Amygdala (tissue), 56 donors: ENCODE measurements at regions not wholly inside any gene's neighbourhood (a gene's known extent, or its start where the extent isn't known, plus 50 kb on each side); places are given as distances from the start of the nearest gene placed in this dataset.

Experiments
- DNase-seq, 56 donors: peaks; one replicate each; lab custom pipeline; 2025; lab: John Stamatoyannopoulos, UW

DNA sequence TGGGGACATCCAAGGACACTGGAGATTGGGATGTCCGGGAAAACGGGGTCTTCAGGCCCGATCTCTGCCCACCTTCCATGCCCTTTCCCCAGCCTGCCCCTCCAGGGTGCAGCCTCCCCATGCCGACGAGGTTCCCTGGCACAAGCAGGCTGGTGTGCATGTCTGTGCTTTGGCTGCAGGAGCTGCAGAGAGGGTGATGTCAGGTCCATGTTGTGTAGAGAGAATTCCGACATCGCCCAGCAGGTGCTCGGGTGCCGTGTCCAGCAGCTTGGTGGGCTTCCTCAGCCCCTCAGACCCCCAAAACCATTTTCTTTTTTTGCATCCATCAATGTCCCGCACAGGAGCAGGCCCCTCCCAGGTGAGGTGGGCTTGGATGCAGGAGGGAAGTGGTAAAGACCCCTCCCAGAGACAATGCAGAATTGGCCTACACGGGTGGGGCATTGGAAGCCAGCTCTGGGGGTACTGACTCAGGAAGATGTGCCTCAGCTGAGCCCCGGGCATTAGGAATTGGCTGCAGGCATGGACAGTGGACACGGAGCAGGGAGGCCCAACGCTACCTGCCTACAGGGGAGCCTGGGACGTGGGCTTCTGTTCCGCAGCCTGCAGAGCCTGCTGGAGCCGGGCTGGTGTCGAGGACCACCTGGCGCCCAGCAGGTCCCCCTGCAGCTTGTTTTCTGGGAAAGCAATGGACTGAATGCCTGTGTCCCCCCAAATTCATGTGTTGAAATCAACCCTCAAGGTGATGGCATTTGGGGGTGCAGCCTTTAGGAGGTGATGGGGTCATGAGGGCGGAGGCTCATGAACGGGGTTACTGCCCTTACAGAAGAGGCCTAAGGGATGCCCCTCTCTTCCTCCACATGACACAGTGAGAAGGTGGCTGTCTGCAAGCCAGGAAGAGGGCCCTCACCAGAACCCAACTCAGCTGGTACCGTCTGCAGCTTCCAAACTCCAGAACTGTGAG, 97.5 kb downstream of the METRNL start:
- DNase-seq: no peak

GRCh38 chr17:83177611-83178532, 98.5 kb downstream of the METRNL start:
- DNase-seq: no peak

DNA sequence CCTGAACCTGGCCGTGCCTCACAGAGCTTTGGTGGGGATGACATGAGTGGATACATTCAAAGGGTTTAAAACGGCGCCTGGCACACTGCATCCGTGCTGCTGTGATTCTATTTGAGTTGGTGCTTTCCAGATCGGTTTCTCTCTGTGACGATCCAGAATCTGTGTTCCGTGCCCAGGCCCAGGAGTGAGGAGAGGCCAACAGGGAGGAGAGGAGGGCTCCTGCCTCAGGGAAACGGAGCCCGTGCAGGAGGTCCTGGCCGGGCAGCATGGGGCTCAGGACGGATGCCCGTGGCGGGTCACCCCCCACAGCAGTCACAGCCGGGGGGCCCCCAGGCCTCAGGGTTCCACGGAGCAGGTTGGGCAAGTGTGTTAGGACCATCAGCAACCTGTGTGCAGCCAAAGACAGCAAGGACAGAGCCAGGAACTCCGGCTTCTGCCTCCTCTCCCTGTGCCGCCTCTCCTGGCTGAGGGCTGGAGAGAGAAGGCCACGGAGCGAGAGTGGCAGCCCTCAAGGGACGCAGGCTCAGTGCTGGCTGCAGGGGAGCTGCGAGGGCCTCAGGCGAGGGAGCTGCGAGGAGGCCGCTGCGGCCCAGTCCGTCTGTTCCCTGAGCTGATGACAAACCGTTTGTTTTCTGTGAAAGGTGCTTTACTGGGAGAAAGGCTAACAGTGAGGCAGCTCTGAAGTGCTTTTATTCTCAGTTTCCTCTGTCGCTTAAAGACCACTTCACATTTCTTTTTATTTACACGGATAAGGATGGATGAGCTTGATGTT, 99.3 kb downstream of the METRNL start:
- DNase-seq: no peak

- no peak for DNase-seq
Measured at GRCh38 chr17:83179374-83179773, 100.0 kb downstream of the METRNL start.

- DNase-seq: no peak
Measured at GRCh38 chr17:83179811-83180210, 100.4 kb downstream of the METRNL start.

- DNase-seq: no peak
Measured at GRCh38 chr17:83180264-83180995, 101.0 kb downstream of the METRNL start.

DNA sequence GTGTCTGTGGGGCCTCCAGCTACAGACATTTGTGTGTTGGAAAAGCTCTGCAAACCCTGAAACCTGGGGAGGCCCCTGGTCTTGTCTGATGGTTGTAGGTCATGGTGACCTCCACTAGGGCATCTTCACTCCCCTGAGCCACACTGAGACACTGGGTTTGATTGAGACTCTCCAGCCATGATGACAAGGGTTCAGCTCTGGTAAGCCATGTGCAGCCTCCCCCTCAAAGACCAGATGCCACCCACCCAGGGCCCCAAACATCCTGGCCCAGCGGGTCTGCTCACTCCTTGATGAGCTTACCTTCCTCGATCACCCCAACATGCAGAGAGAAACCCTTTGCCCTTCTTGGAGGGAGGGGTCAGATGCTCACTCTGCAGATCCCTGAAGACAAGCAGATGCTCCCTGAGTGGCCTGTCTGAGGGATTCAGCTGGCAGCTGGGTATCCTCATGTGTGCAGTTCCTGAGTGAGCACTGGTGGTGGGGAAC, 101.6 kb downstream of the METRNL start:
- no peak for DNase-seq

DNA sequence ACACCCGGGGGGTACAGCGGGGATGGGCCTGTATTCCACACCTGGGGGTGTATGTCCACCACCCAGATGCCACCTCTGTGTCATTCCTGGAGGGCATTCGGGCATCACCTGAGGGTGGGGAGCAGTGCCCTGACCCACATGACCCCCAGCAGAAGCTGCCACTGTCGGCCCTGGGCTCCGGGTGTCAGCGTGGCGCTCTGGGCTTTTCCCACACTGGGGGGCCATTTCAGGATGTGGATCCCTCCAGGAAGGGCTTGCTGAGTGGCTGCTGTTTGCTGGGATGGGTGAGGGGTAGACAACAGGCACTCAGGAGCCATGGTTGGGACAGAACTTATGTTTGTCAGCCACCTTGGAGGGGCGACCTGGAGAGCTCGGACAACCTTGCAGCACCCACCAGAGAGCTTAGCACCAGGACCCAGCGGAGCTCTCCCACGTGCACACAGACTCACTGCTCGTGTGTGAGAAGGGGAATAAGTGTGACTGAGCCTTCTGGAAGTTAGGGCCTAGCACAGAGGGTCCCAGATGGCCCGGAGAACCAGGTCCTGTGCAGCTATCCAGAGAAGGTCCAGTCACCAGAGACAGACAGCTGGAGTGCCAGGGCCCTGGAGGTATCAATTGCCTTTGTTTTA, 102.7 kb downstream of the METRNL start:
- DNase-seq: no peak

- DNase-seq: no peak
Measured at GRCh38 chr17:83182620-83183101, 103.3 kb downstream of the METRNL start.

- no peak for DNase-seq
Measured at GRCh38 chr17:83183145-83183948, 103.9 kb downstream of the METRNL start.

- DNase-seq: no peak
Measured at GRCh38 chr17:83183951-83184506, 104.6 kb downstream of the METRNL start.

DNA sequence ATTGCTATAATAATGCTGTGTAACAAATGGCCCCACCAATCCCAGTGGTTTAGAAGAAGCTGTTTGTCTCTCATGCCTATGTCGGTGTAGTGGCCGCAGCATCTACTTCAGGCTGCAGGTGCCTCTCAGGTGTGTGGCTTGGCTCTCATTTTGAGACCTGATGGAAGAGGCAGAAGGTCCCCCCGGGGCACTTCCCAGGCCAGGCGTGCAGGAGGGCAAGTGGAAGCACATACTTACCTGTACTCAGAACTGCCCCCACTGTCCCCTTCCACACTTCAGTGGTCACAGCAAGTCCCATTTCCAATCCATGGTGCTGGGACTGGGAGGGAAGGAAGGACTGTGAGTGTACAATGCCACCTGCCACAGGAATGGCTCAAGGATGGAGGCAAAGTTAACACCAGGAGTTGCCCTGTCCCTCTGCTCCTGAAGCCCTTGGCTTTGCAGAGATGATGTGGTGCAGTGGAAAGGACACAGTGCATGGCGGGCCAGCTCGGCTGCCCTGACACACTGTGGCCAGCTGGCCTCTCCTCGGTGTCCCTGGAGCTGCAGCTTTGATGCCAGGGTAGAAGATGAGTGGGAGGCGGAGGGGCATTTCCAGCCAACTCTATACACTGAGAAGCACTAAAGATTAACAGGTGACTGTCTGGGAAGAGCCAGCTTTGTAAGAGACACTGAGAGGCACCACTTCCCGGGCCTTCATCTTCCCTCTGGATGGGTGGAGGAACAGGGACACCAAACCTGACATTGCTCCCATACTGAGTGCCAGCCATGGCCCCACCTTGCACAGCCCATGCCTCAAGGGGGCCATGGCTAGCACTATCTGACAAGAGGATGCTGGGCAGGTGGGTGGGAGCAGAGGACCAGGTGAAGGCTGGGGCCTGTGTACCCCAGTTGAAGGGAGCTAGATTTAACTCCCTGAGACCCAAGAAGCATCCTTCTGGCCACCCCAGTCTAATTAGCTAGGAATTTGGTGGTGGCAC, 105.9 kb downstream of the METRNL start:
- DNase-seq: no peak

DNA sequence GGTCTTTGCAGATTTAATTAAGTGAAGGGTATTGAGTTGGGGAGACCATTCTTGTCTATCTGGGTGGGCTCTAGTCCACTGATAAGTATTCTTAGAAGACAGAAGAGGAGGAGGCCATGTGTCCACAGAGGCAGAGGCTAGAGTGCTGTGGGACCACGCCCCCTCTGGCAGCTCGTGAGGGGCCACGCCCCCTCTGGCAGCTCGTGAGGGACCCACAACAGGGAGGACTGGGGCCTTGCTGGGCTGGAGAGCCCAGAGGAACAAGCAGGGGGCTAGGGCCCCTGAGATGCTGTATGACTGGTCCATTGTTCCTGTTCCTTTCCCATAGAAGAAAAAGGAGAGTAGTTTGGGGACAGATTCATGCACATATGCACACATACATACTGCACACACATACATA, 106.8 kb downstream of the METRNL start:
- no peak for DNase-seq

DNA sequence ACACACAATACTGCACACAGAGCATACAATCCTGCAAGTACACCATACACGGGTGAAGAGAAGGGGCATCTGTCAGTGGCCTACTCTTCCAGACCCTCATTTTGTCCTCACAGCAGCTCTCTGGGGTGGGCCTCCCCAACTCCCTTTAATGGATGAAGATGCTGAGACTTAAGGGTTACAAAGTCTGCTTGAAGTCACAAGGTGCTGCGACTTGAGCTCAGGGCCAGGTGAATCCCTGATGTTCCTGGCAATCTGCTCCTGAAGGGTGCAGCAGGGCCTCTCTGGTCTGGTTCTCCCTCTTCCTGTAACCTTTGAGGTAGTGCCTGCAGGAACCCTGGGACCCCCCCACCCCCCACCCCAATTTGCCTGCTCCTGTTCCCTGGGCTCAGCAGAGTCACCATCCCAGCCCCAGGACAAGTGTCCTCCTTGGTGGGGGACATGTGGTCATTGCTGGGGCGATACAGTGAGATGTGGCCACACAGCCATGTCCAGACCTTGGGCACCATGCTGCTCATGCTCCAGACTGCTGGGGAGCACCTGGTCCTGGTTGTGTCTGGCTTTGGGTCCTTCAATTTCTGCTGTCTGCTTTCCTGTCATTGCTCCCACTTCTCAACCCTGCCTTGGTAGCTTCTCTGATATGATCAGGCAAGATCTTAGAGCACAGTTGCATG, 107.5 kb downstream of the METRNL start:
- no peak for DNase-seq

DNA sequence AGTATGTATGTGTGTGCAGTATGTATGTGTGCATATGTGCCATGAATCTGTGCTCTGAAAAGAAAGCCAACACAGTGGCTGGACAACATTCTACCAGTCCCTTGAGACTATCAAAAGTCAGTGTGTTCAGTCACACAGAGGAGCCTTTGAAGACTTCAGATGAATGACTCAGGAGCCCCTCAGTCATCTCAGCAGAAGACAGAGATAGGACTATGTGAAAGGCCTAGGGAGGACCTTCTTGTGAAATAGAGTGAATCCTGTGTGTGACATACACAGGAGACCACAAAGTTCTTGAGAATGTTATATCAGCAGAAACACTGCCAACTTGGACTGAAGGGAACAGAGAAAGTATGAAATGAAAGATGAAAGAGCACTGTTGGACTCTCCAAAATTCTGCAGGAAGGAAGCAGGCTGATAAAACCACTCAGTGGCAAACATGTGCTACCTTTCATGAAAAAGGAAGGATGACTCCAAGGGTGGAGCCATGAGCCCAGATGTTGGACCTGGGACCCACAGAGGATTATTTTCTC, 108.4 kb downstream of the METRNL start:
- DNase-seq: no peak
